NCI-H2227 (cell line): ENCODE measurements at regions not wholly inside any gene's neighbourhood (a gene's known extent, or its start where the extent isn't known, plus 50 kb on each side); places are given as distances from the start of the nearest gene placed in this dataset.
A peak's percentile ranks its signal among the peaks of the same experiment; 100 is the strongest.

ENCODE experiments used
- DNase-seq: peaks from one replicate; lab custom pipeline; 2025; ENCODE audit not compliant: unreplicated experiment; lab: John Stamatoyannopoulos, UW

GRCh38 chr2:119051263-119051662 is 107.3 kb downstream of the C1QL2 start:
- no peak for DNase-seq

DNA sequence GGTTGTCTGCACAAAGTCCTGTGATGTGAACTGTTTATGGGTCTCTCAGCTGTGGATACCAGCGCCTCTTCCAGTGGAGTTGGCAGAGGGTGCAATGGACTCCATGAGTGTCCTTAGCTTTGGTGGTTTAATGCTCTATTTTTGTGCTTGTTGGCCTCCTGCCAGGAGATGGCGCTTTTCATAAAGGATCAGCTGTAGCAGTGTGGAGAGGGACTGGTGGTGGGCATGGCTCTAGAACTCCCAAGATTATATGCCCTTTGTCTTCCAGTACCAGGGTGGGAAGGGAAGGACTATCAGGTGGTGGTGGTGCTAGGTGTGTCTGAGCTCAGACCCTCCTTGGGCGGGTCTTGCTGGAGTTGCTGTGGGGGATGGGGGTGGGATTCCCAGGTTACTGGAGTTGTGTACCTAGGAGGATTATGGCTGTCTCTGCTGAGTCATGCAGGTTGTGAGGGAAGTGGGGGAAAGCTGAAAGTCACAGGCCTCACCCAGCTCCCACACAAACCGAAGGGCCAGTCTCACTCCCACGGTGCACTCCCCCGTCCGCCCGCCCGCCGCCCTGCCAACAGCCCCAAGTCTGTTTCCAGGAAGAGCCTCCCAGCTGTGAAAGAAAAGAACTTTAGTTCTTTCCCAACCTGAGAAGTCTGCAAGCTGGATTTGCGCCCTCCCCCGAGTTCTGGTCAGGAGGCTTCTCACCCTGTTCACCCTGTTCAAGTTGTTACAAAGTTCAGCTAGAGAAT is 108.1 kb downstream of the MARCO start:
- DNase-seq: peak; percentile 12
